ENCODE measurements at regions not wholly inside any gene's neighbourhood (a gene's known extent, or its start where the extent isn't known, plus 50 kb on each side); places are given as distances from the start of the nearest gene placed in this dataset.

DNA sequence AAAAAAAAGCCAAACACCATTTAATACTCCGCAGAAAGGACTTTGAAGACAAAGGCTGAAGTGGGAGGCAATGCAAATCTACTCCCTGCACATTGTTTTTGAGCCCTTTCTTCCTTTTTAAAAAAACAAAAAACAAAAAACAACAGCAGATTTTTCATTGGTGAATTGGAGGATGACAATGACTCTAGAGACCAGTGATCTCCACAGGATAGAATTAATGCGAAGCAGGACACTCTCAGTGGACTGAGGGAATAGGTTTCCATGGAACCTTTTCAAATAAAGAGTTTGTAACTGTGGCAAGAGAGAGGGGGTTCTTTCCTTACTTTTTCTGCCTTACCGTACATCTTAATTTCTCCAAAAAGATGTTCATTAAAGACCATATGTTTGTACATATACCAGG lies 371.0 kb downstream of the MEIS1 start:
- TF ChIP-seq CHD1 (IDR thresholded peaks at IDR 0.05; ENCODE audit: low read depth, low read length) (no peak), IRF3 (IDR thresholded peaks at IDR 0.05) (no peak), POLR2A (IDR thresholded peaks at IDR 0.05; ENCODE audit: low read depth, low read length) (no peak), EZH2 (IDR thresholded peaks at IDR 0.05; ENCODE audit: borderline replicate concordance, control insufficient read depth, low read depth, low read length) (no peak), CREB1 (IDR thresholded peaks at IDR 0.05; ENCODE audit: low read depth) (no peak), LARP7 (IDR thresholded peaks at IDR 0.05) (no peak), CREM (IDR thresholded peaks at IDR 0.05; ENCODE audit: low read depth) (no peak), ATF2 (IDR thresholded peaks at IDR 0.05; ENCODE audit: low read length) (no peak), CHD2 (IDR thresholded peaks at IDR 0.05; ENCODE audit: borderline replicate concordance, low read depth, low read length) (no peak), POLR2AphosphoS5 (IDR thresholded peaks at IDR 0.05; ENCODE audit: low read length) (no peak)
- TF ChIP-seq, protein P1, sequence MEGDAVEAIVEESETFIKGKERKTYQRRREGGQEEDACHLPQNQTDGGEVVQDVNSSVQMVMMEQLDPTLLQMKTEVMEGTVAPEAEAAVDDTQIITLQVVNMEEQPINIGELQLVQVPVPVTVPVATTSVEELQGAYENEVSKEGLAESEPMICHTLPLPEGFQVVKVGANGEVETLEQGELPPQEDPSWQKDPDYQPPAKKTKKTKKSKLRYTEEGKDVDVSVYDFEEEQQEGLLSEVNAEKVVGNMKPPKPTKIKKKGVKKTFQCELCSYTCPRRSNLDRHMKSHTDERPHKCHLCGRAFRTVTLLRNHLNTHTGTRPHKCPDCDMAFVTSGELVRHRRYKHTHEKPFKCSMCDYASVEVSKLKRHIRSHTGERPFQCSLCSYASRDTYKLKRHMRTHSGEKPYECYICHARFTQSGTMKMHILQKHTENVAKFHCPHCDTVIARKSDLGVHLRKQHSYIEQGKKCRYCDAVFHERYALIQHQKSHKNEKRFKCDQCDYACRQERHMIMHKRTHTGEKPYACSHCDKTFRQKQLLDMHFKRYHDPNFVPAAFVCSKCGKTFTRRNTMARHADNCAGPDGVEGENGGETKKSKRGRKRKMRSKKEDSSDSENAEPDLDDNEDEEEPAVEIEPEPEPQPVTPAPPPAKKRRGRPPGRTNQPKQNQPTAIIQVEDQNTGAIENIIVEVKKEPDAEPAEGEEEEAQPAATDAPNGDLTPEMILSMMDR (IDR thresholded peaks at IDR 0.05 in 2 of 3, conservative IDR thresholded peaks at IDR 0.05 in 1 of 3; ENCODE audit: control insufficient read depth in 2 of 3, extremely low read depth in 1 of 3, insufficient read depth in 1 of 3, low read depth in 3 of 3, low read length in 3 of 3): no peak

Measured in GM12878 (cell line).